ENCODE measurements at regions not wholly inside any gene's neighbourhood (a gene's known extent, or its start where the extent isn't known, plus 50 kb on each side); places are given as distances from the start of the nearest gene placed in this dataset.

GRCh38 chr10:108631332-108631731 is 1292.0 kb downstream of the XPNPEP1 start:
- Histone ChIP-seq H3K36me3 (ENCODE audit: low read depth) (no peaks in the 10 kb centered on the region), H3F3A (ENCODE audit: insufficient read depth, low read depth) (no peaks in the 10 kb centered on the region), H3K4me2 (no peak overlapping the region), H3K27me3 (ENCODE audit: insufficient read depth, low read depth) (no peaks in the 10 kb centered on the region), H3K9me3 (ENCODE audit: insufficient read depth, low read depth) (no peaks in the 10 kb centered on the region), H4K20me1 (ENCODE audit: insufficient read depth) (no peaks in the 10 kb centered on the region), H3K79me2 (ENCODE audit: low read depth) (no peaks in the 10 kb centered on the region), H3K4me1 (replicated peaks; ENCODE audit: insufficient read depth) (no peaks in the 10 kb centered on the region), H3K4me3 (no peak overlapping the region), H3K27ac (no peak overlapping the region), H2AFZ (no peak overlapping the region), H3K9me2 (ENCODE audit: insufficient read depth) (no peaks in the 10 kb centered on the region)
- POLR2A ChIA-PET (ENCODE audit: unreplicated experiment), result no interaction called here
- CTCF ChIA-PET, result no interaction called here
- no peak for DNase-seq
- BruUV-seq (replicated peaks), result no TSS peak
- no peak for TF ChIP-seq CTCF (conservative IDR thresholded peaks at IDR 0.05)
- TF ChIP-seq EZH2 (IDR thresholded peaks at IDR 0.05; ENCODE audit: low read depth), result no peak
- intact Hi-C loops (cut with micrococcal nuclease; ENCODE audit: unreplicated experiment), result no loop called here

DNA sequence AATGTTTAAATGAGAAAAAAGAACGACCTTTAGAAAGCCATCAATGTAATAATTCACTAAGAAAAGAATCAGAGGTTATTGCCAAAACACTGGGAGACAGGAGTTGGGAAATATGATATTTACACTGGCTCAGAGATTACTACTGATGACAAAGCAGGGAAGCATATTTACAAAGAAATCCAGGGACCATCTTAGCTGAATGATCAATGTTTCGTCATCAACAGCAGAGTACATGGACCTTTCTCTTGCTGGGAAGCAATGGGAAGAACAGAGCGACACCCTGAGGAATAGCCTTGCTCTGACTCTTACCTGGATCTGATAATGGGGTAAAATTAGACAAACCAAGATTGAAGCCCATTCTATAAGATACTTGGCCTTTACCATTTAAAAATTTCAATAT is 1293.5 kb downstream of the XPNPEP1 start:
- POLR2A ChIA-PET (ENCODE audit: unreplicated experiment), result no interaction called here
- H3K79me2 ChIP-seq (ENCODE audit: low read depth), result no peaks in the 10 kb centered on the region
- BruUV-seq (replicated peaks), result no TSS peak
- no peak overlapping the region for H3K4me3 ChIP-seq
- H4K20me1 ChIP-seq (ENCODE audit: insufficient read depth), result no peaks in the 10 kb centered on the region
- H3K4me2 ChIP-seq, result no peak overlapping the region
- intact Hi-C loops (cut with micrococcal nuclease; ENCODE audit: unreplicated experiment), result no loop called here
- no peaks in the 10 kb centered on the region for H3K36me3 ChIP-seq (ENCODE audit: low read depth)
- no peak overlapping the region for H3K27ac ChIP-seq
- no peaks in the 10 kb centered on the region for H3K9me3 ChIP-seq (ENCODE audit: insufficient read depth, low read depth)
- no peak for DNase-seq
- CTCF ChIA-PET, result no interaction called here
- H3K9me2 ChIP-seq (ENCODE audit: insufficient read depth), result no peaks in the 10 kb centered on the region; the same call in 1 of the 2 replicates
- no peak for TF ChIP-seq CTCF (conservative IDR thresholded peaks at IDR 0.05)
- TF ChIP-seq EZH2 (IDR thresholded peaks at IDR 0.05; ENCODE audit: low read depth), result no peak
- no peaks in the 10 kb centered on the region for H3K4me1 ChIP-seq (replicated peaks; ENCODE audit: insufficient read depth)
- H3F3A ChIP-seq (ENCODE audit: insufficient read depth, low read depth), result no peaks in the 10 kb centered on the region
- no peaks in the 10 kb centered on the region for H3K27me3 ChIP-seq (ENCODE audit: insufficient read depth, low read depth)
- no peak overlapping the region for H2AFZ ChIP-seq

GRCh38 chr10:108624052-108624451 is 1299.3 kb downstream of the XPNPEP1 start:
- H2AFZ ChIP-seq, result no peak overlapping the region
- H3F3A ChIP-seq (ENCODE audit: insufficient read depth, low read depth), result no peaks in the 10 kb centered on the region
- no peaks in the 10 kb centered on the region for H3K36me3 ChIP-seq (ENCODE audit: low read depth)
- H3K4me3 ChIP-seq, result no peak overlapping the region
- no peaks in the 10 kb centered on the region for H4K20me1 ChIP-seq (ENCODE audit: insufficient read depth)
- no TSS peak for BruUV-seq (replicated peaks)
- H3K4me1 ChIP-seq (replicated peaks; ENCODE audit: insufficient read depth), result no peaks in the 10 kb centered on the region
- DNase-seq, result no peak
- intact Hi-C loops (cut with micrococcal nuclease; ENCODE audit: unreplicated experiment), result no loop called here
- H3K9me3 ChIP-seq (ENCODE audit: insufficient read depth, low read depth), result no peaks in the 10 kb centered on the region
- H3K4me2 ChIP-seq, result no peak overlapping the region
- no peaks in the 10 kb centered on the region for H3K79me2 ChIP-seq (ENCODE audit: low read depth)
- H3K9me2 ChIP-seq (ENCODE audit: insufficient read depth), result no peaks in the 10 kb centered on the region; the same call in 1 of the 2 replicates
- H3K27me3 ChIP-seq (ENCODE audit: insufficient read depth, low read depth), result no peaks in the 10 kb centered on the region
- no peak overlapping the region for H3K27ac ChIP-seq
- POLR2A ChIA-PET (ENCODE audit: unreplicated experiment), result no interaction called here
- TF ChIP-seq EZH2 (IDR thresholded peaks at IDR 0.05; ENCODE audit: low read depth), result no peak
- TF ChIP-seq CTCF (conservative IDR thresholded peaks at IDR 0.05), result no peak
- CTCF ChIA-PET, result no interaction called here

All from PC-9 (cell line).